Gastrocnemius medialis (tissue), 4 donors: ENCODE measurements at regions not wholly inside any gene's neighbourhood (a gene's known extent, or its start where the extent isn't known, plus 50 kb on each side); places are given as distances from the start of the nearest gene placed in this dataset.

Experiments
- ATAC-seq, 2 donors: fragments of 150-250 bp; one replicate each; pipeline ENCODE4 v1.9.1; 2016
- DNase-seq, 2 donors: peaks; one replicate each; pipeline ENCODE4 v3.0.0-alpha.2; 2019
- H3K27ac ChIP-seq, 4 donors: fragments of 200-600 bp; sonication (generic); 1 replicate in 1 of 4; 2 replicates in 3 of 4; pipeline ENCODE4 v1.5.1; 2016 to 2018; ENCODE audit warnings: mild to moderate bottlenecking in 2 of 4, moderate library complexity in 1 of 4
- H3K27me3 ChIP-seq, 3 donors: fragments of 200-600 bp; sonication (generic) in 2 of 3; 1 replicate in 1 of 3; 2 replicates in 2 of 3; pipeline versions ENCODE4 v1.5.1 to v1.6.0; 2016 to 2019; ENCODE audit warnings: mild to moderate bottlenecking in 1 of 3, moderate library complexity in 1 of 3
- H3K36me3 ChIP-seq, 2 donors: fragments of 200-600 bp; sonication (generic) in 1 of 2; one replicate each; pipeline ENCODE4 v1.5.1; 2017 to 2018
- H3K4me1 ChIP-seq, 2 donors: fragments of 200-600 bp; sonication (generic) in 1 of 2; one replicate each; pipeline ENCODE4 v1.5.1; 2016 to 2017; ENCODE audit warnings: mild to moderate bottlenecking in 2 of 2
- H3K4me3 ChIP-seq, 4 donors: fragments of 200-600 bp; sonication (generic) in 3 of 4; 1 replicate in 1 of 4; 2 replicates in 3 of 4; pipeline ENCODE4 v1.5.1; 2016 to 2019; ENCODE audit warnings: mild to moderate bottlenecking in 2 of 4
- H3K9me3 ChIP-seq, 3 donors: fragments of 200-600 bp; sonication (generic) in 2 of 3; 1 replicate in 1 of 3; 2 replicates in 2 of 3; pipeline ENCODE4 v1.5.1; 2016 to 2019
- CTCF ChIP-seq, 5 experiments: fragments of 450-650 bp in 3 of 5; fragments of 200-600 bp in 2 of 5; sonication (generic) in 2 of 5; IDR thresholded peaks in 4 of 5; conservative IDR thresholded peaks in 1 of 5; 1 replicate in 4 of 5; 2 replicates in 1 of 5; pipeline ENCODE4 v1.5.1; 2016 to 2019; ENCODE audit warnings: antibody characterized with exemption in 5 of 5, mild to moderate bottlenecking in 3 of 5, moderate library complexity in 3 of 5
- POLR2A ChIP-seq, 2 donors: fragments of 450-650 bp; IDR thresholded peaks; one replicate each; pipeline ENCODE4 v1.6.1; 2017; ENCODE audit warnings: antibody characterized with exemption in 2 of 2, mild to moderate bottlenecking in 2 of 2, moderate library complexity in 2 of 2
- in situ Hi-C, 4 donors: fragments of 200-750 bp; cut with MboI; loops; one replicate each; pipeline versions ENCODE4 v1.15.0 to v1.8.0; 2017; ENCODE audit warnings: low sequenced_read_pairs in 4 of 4
- intact Hi-C: fragments of 100-400 bp; cut with DNase I; formaldehyde crosslinking; loops from one replicate; pipeline ENCODE4 v1.15.1; 2023; ENCODE audit warnings: low total_unique reads

DNA sequence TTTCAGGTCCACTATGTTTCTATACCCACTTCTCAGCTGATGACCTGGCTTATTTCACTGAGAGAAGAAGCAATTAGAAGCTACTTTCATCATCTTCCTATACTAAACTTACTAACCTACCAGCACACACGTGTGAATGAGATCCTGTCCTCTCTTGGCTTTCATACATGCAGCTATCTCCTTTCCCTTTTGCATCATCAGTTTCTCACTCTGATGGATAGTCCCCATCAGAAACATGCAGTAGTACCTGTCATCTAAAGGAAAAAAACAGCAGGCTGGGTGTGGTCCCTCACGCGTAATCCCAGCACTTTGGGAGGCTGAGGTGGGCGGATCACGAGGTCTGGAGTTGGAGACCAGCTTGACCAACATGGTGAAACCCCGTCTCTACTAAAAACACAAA, 237.6 kb upstream of the C2CD4B start:
- no peaks in the 10 kb centered on the region for H3K27me3 ChIP-seq
- H3K27ac ChIP-seq, result peak overlapping the region; percentile 2 to 65 (median 60)
- no peak overlapping the region for H3K4me3 ChIP-seq
- DNase-seq, result no peak
- H3K36me3 ChIP-seq, result no peaks in the 10 kb centered on the region
- no peaks in the 10 kb centered on the region for H3K9me3 ChIP-seq
- intact Hi-C loops (loop anchor here (5.0 to 10.0 kb wide), 2 partner anchors 35 to 492 kb away; no protein-coding TSS in a partner anchor), in situ Hi-C loops (no loop called here)
- peak; percentile 35 to 72 for ATAC-seq
- TF ChIP-seq POLR2A (IDR thresholded peaks at IDR 0.05), result no peak
- no peak for TF ChIP-seq CTCF (IDR thresholded peaks at IDR 0.05 in 4 of 5, conservative IDR thresholded peaks at IDR 0.05 in 1 of 5)
- H3K4me1 ChIP-seq, result peaks cover 30 to 49% of the 10 kb centered on the region in 2 donors

GRCh38 chr15:62403164-62403809, 238.2 kb upstream of the C2CD4B start:
- Histone ChIP-seq H3K4me3 (no peak overlapping the region), H3K9me3 (no peaks in the 10 kb centered on the region), H3K27ac (peak overlapping the region; percentile 18 to 65 (median 60)), H3K27me3 (no peaks in the 10 kb centered on the region), H3K4me1 (peaks cover 30 to 49% of the 10 kb centered on the region in 2 donors), H3K36me3 (no peaks in the 10 kb centered on the region)
- ATAC-seq (peak; percentile 77 to 86), DNase-seq (peak in 1 of 2 donors; percentile 48)
- TF ChIP-seq POLR2A (IDR thresholded peaks at IDR 0.05) (no peak), CTCF (IDR thresholded peaks at IDR 0.05 in 4 of 5, conservative IDR thresholded peaks at IDR 0.05 in 1 of 5) (no peak)
- intact Hi-C loops, result loop anchor here (5.0 to 10.0 kb wide), 2 partner anchors 34 to 492 kb away; no protein-coding TSS in a partner anchor
- in situ Hi-C loops, result no loop called here

DNA sequence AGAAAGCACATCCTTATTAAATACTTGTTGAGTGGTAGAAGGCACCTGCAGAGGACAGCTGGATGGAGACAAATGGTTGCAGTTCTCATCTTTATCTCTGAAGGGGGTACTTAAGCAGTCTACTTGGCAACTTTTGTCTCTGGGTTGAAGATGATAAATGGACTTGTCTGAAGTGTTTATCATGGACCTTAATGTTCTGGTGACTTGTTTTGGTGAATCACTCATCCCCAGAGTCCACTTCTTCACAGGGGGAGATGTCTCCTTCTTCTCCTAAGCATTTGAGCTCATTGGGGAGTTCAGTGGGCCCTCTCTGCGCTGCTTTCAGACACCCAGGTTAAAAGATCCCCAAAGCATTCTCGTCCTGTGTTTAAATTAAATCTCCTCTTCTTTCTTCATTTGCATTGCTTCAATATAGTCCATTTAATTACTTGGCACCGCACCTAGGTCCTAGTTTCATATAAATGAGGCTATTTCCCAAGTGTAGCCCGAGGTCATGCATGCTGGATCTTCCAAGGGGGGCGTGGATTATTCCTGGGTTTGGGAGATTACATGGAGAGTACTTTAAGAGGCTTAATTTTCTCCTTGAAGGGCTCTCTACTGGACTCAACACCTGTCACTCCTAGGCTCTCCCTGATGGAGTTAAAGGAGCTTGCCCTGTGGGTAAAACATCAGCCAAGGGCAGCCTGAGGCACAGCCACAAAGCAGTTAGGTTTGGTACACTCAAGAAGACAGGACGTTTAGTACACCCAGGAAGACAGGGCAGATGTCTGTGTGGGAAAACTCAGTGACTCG, 239.3 kb upstream of the C2CD4B start:
- Histone ChIP-seq H3K36me3 (no peaks in the 10 kb centered on the region), H3K9me3 (no peaks in the 10 kb centered on the region), H3K4me1 (peaks cover 30 to 49% of the 10 kb centered on the region in 2 donors), H3K27ac (peak overlapping the region in 1 of 4 donors; percentile 56), H3K4me3 (no peak overlapping the region), H3K27me3 (no peaks in the 10 kb centered on the region)
- no peak for TF ChIP-seq POLR2A (IDR thresholded peaks at IDR 0.05)
- TF ChIP-seq CTCF (IDR thresholded peaks at IDR 0.05 in 4 of 5, conservative IDR thresholded peaks at IDR 0.05 in 1 of 5), result no peak
- in situ Hi-C loops (no loop called here), intact Hi-C loops (loop anchor here (5.0 to 10.0 kb wide), 2 partner anchors 33 to 490 kb away; no protein-coding TSS in a partner anchor)
- no peak for ATAC-seq
- DNase-seq, result no peak

- intact Hi-C loops, result loop anchor here (10.0 kb wide), 1 partner anchor 488 kb away; no protein-coding TSS in a partner anchor
- no peaks in the 10 kb centered on the region for H3K27me3 ChIP-seq
- no peaks in the 10 kb centered on the region for H3K9me3 ChIP-seq
- H3K4me3 ChIP-seq, result no peak overlapping the region
- H3K27ac ChIP-seq, result peak overlapping the region in 1 of 4 donors; percentile 21
- TF ChIP-seq CTCF (IDR thresholded peaks at IDR 0.05 in 4 of 5, conservative IDR thresholded peaks at IDR 0.05 in 1 of 5), result no peak
- no peak for TF ChIP-seq POLR2A (IDR thresholded peaks at IDR 0.05)
- H3K36me3 ChIP-seq, result no peaks in the 10 kb centered on the region
- in situ Hi-C loops, result no loop called here
- ATAC-seq (no peak), DNase-seq (no peak)
- peaks cover 22 to 43% of the 10 kb centered on the region in 2 donors for H3K4me1 ChIP-seq
Observed at GRCh38 chr15:62406305-62406891, 241.3 kb upstream of the C2CD4B start.
